ENCODE measurements at regions not wholly inside any gene's neighbourhood (a gene's known extent, or its start where the extent isn't known, plus 50 kb on each side); places are given as distances from the start of the nearest gene placed in this dataset.

DNA sequence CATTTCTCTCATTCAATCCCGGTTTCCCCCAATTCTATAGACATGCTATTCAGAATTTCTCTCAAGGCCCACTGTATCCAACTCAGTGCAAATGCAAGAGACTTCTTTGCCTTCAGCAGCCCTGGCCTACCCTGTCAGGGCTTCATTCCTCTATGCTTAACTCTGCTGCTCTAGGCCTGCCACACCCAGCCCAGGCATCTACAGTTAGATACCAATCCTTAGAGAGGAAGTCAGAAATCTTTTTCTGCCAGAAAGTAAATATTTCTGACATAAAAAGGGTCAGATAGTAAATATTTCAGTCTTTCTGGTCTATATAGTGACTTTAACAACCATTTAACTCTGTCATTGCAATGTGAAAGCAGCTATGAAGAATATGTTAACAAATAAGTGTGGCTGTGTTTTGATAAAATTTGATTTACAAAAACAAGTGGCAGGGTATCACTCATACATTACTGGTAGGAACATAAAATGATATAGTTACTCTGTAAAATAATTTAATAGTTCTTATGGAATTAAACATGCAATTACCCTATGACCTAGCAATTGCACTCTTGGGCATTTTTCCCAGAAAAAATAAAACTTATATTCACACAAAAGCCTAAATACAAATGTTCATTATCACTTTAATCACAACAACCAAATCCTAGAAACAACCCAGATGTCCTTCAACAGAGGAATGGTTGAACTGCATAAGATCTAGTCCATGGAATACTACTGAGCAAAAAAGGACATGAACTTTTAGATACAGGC, 942.0 kb downstream of the SQOR start:
- TF ChIP-seq, protein P1, sequence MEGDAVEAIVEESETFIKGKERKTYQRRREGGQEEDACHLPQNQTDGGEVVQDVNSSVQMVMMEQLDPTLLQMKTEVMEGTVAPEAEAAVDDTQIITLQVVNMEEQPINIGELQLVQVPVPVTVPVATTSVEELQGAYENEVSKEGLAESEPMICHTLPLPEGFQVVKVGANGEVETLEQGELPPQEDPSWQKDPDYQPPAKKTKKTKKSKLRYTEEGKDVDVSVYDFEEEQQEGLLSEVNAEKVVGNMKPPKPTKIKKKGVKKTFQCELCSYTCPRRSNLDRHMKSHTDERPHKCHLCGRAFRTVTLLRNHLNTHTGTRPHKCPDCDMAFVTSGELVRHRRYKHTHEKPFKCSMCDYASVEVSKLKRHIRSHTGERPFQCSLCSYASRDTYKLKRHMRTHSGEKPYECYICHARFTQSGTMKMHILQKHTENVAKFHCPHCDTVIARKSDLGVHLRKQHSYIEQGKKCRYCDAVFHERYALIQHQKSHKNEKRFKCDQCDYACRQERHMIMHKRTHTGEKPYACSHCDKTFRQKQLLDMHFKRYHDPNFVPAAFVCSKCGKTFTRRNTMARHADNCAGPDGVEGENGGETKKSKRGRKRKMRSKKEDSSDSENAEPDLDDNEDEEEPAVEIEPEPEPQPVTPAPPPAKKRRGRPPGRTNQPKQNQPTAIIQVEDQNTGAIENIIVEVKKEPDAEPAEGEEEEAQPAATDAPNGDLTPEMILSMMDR (IDR thresholded peaks at IDR 0.05; ENCODE audit: insufficient read depth, low read depth, low read length): no peak
- no peak for TF ChIP-seq EZH2 (IDR thresholded peaks at IDR 0.05; ENCODE audit: insufficient read depth, low read length)

All from astrocyte (in vitro differentiated cells and primary cell).